Spleen (tissue), 11 donors: ENCODE measurements at regions not wholly inside any gene's neighbourhood (a gene's known extent, or its start where the extent isn't known, plus 50 kb on each side); places are given as distances from the start of the nearest gene placed in this dataset.

Source experiments
- DNase-seq: peaks from one replicate; pipeline ENCODE4 v3.0.0-alpha.2; 2020
- H3K27ac ChIP-seq, 8 donors: fragments of 200-600 bp; sonication (generic) in 7 of 8; 1 replicate in 4 of 8; 2 replicates in 4 of 8; pipeline versions ENCODE4 v1.5.0 to v1.8.0; 2016 to 2021; ENCODE audit warnings: inconsistent platforms in 4 of 8, mild to moderate bottlenecking in 4 of 8, moderate library complexity in 1 of 8
- H3K27me3 ChIP-seq, 7 donors: fragments of 200-600 bp; sonication (generic) in 6 of 7; replicated peaks in 1 of 7; 1 replicate in 4 of 7; 2 replicates in 3 of 7; pipeline versions ENCODE4 v1.5.0 to v1.8.0; 2016 to 2021; ENCODE audit warnings: inconsistent platforms in 3 of 7, mild to moderate bottlenecking in 1 of 7
- H3K36me3 ChIP-seq, 6 donors: fragments of 200-600 bp; sonication (generic) in 5 of 6; 1 replicate in 4 of 6; 2 replicates in 2 of 6; pipeline versions ENCODE4 v1.5.0 to v1.8.0; 2016 to 2021; ENCODE audit warnings: inconsistent platforms in 2 of 6
- H3K4me1 ChIP-seq, 6 donors: fragments of 200-600 bp; sonication (generic) in 5 of 6; 1 replicate in 3 of 6; 2 replicates in 3 of 6; pipeline versions ENCODE4 v1.5.0 to v1.8.0; 2016 to 2021; ENCODE audit warnings: inconsistent platforms in 3 of 6
- H3K4me3 ChIP-seq, 8 donors: fragments of 200-600 bp; sonication (generic) in 7 of 8; 1 replicate in 4 of 8; 2 replicates in 4 of 8; pipeline versions ENCODE4 v1.5.0 to v1.8.0; 2016 to 2021; ENCODE audit warnings: inconsistent platforms in 4 of 8, mild to moderate bottlenecking in 4 of 8, moderate library complexity in 2 of 8
- H3K9me3 ChIP-seq, 8 donors: fragments of 200-600 bp; sonication (generic) in 7 of 8; 1 replicate in 4 of 8; 2 replicates in 4 of 8; pipeline versions ENCODE4 v1.5.0 to v1.8.0; 2016 to 2021; ENCODE audit warnings: inconsistent platforms in 4 of 8
- POLR2A ChIP-seq, 3 donors: fragments of 450-650 bp; IDR thresholded peaks; one replicate each; pipeline ENCODE4 v1.5.1; 2017; ENCODE audit warnings: antibody characterized with exemption in 3 of 3, mild to moderate bottlenecking in 1 of 3
- POLR2AphosphoS5 ChIP-seq, 3 donors: sonication (generic); formaldehyde crosslinking; IDR thresholded peaks; one replicate each; pipeline ENCODE4 v1.5.1; 2017; ENCODE audit warnings: antibody characterized with exemption in 3 of 3
- WGBS, 5 donors: extraction: QIAGEN DNeasy Blood & Tissue Kit in 3 of 5; methylation state at CpG; one replicate each; pipeline versions ENCODE4 v1.1.5 to v1.1.7; 2013 to 2018; 5-methylcytosine and 5-hydroxymethylcytosine counted together
- intact Hi-C: fragments of 100-400 bp; cut with DNase I; formaldehyde crosslinking; loops from one replicate; pipeline ENCODE4 v1.15.0; 2023; ENCODE audit warnings: low total_unique reads
- TF ChIP-seq, protein P1 (sequence below), 11 experiments: fragments of 200-600 bp in 7 of 11; fragments of 450-650 bp in 4 of 11; sonication (generic) in 4 of 11; IDR thresholded peaks in 8 of 11; conservative IDR thresholded peaks in 3 of 11; 1 replicate in 7 of 11; 2 replicates in 4 of 11; pipeline versions ENCODE4 v1.4.0 to v1.8.0; 2016 to 2021; ENCODE audit warnings: antibody characterized with exemption in 11 of 11, inconsistent platforms in 4 of 11, mild to moderate bottlenecking in 1 of 11
- donor health status: healthy with polysubstance abuse.
- donor health status: DM: no; HTN: no; CAD: no; lungs with moderate emphysema.
- donor health status: DM: no; HTN: no; CAD: no.
- donor health status: Bipolar disorder and iron deficiency.
- donor health status: healthy.
- donor health status: DM: no; HTN: no; CAD: no.
- donor health status: DM: yes; HTN: yes; CAD: no.

GRCh38 chr9:111149018-111149759 lies 110.9 kb upstream of the LPAR1 start:
- H3K4me3 ChIP-seq = no peak overlapping the region
- no peaks in the 10 kb centered on the region for H3K36me3 ChIP-seq
- intact Hi-C loops = no loop called here
- H3K4me1 ChIP-seq = peaks cover 0 to 11% (median 0%) of the 10 kb centered on the region in 6 donors
- DNase-seq = no peak
- no peaks in the 10 kb centered on the region for H3K27me3 ChIP-seq
- TF ChIP-seq POLR2AphosphoS5 (IDR thresholded peaks at IDR 0.05) = no peak
- TF ChIP-seq, protein P1, sequence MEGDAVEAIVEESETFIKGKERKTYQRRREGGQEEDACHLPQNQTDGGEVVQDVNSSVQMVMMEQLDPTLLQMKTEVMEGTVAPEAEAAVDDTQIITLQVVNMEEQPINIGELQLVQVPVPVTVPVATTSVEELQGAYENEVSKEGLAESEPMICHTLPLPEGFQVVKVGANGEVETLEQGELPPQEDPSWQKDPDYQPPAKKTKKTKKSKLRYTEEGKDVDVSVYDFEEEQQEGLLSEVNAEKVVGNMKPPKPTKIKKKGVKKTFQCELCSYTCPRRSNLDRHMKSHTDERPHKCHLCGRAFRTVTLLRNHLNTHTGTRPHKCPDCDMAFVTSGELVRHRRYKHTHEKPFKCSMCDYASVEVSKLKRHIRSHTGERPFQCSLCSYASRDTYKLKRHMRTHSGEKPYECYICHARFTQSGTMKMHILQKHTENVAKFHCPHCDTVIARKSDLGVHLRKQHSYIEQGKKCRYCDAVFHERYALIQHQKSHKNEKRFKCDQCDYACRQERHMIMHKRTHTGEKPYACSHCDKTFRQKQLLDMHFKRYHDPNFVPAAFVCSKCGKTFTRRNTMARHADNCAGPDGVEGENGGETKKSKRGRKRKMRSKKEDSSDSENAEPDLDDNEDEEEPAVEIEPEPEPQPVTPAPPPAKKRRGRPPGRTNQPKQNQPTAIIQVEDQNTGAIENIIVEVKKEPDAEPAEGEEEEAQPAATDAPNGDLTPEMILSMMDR (IDR thresholded peaks at IDR 0.05 in 8 of 11, conservative IDR thresholded peaks at IDR 0.05 in 3 of 11) = no peak
- TF ChIP-seq POLR2A (IDR thresholded peaks at IDR 0.05) = no peak
- no peaks in the 10 kb centered on the region for H3K9me3 ChIP-seq
- 86 to 97% (median 92%) methylated on average over 5 of the region's 5 CpGs for WGBS, 5 donors
- H3K27ac ChIP-seq = peak overlapping the region in 4 of 8 donors; percentile 41 to 58 (median 48)

- WGBS, 5 donors = 66 to 79% (median 72%) methylated on average over 10 of the region's 10 CpGs
- intact Hi-C loops = no loop called here
- Histone ChIP-seq H3K4me3 (no peak overlapping the region), H3K9me3 (no peaks in the 10 kb centered on the region), H3K4me1 (peaks cover 0 to 11% (median 0%) of the 10 kb centered on the region in 6 donors), H3K36me3 (no peaks in the 10 kb centered on the region), H3K27ac (peak overlapping the region in 5 of 8 donors; percentile 40 to 58 (median 45)), H3K27me3 (no peaks in the 10 kb centered on the region)
- TF ChIP-seq POLR2A (IDR thresholded peaks at IDR 0.05) (no peak), POLR2AphosphoS5 (IDR thresholded peaks at IDR 0.05) (no peak)
- TF ChIP-seq, protein P1 (IDR thresholded peaks at IDR 0.05 in 8 of 11, conservative IDR thresholded peaks at IDR 0.05 in 3 of 11) = no peak
- no peak for DNase-seq
Measured at GRCh38 chr9:111148052-111149017, 110.1 kb upstream of the LPAR1 start.

GRCh38 chr9:111147041-111147440 lies 108.8 kb upstream of the LPAR1 start:
- Histone ChIP-seq H3K4me1 (peaks cover 0 to 11% (median 0%) of the 10 kb centered on the region in 6 donors), H3K27ac (no peak overlapping the region), H3K9me3 (no peaks in the 10 kb centered on the region), H3K36me3 (no peaks in the 10 kb centered on the region), H3K27me3 (no peaks in the 10 kb centered on the region), H3K4me3 (no peak overlapping the region)
- 47 to 78% (median 67%) methylated on average over 3 of the region's 3 CpGs for WGBS, 5 donors
- intact Hi-C loops = no loop called here
- DNase-seq = no peak
- TF ChIP-seq POLR2A (IDR thresholded peaks at IDR 0.05) (no peak), POLR2AphosphoS5 (IDR thresholded peaks at IDR 0.05) (no peak)
- TF ChIP-seq, protein P1 (IDR thresholded peaks at IDR 0.05 in 8 of 11, conservative IDR thresholded peaks at IDR 0.05 in 3 of 11) = no peak

DNA sequence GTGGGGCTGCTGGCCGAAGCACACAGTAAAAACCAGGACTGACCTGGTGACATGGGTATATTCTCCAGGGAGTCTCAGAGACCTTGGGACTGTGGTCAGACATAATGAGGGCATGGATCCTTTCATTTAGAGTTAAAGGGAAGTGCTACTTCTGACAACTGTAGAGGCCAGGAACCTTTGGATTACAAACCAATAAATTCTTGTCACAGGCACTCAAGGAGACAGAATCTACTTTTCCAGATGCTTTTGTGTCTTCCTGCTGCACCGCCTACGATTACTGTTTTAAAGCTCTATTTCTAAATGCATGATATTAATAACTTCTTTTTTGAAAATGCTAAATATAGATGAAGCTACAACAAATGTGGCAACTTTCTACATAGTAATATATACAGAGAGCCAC lies 106.5 kb upstream of the LPAR1 start:
- 40 to 64% (median 53%) methylated on average over 3 of the region's 3 CpGs for WGBS, 5 donors
- DNase-seq = no peak
- no peak overlapping the region for H3K27ac ChIP-seq
- intact Hi-C loops = no loop called here
- no peaks in the 10 kb centered on the region for H3K27me3 ChIP-seq
- no peak overlapping the region for H3K4me3 ChIP-seq
- TF ChIP-seq, protein P1 (IDR thresholded peaks at IDR 0.05 in 8 of 11, conservative IDR thresholded peaks at IDR 0.05 in 3 of 11) = no peak
- TF ChIP-seq POLR2AphosphoS5 (IDR thresholded peaks at IDR 0.05) (no peak), POLR2A (IDR thresholded peaks at IDR 0.05) (no peak)
- H3K9me3 ChIP-seq = no peaks in the 10 kb centered on the region
- H3K36me3 ChIP-seq = no peaks in the 10 kb centered on the region
- H3K4me1 ChIP-seq = peaks cover 0 to 11% (median 0%) of the 10 kb centered on the region in 6 donors
